Mucosa of gallbladder (tissue), 1 donor: ENCODE measurements at regions not wholly inside any gene's neighbourhood (a gene's known extent, or its start where the extent isn't known, plus 50 kb on each side); places are given as distances from the start of the nearest gene placed in this dataset.

Experiments used
- DNase-seq: peaks from one replicate; pipeline ENCODE4 v3.0.0-alpha.2; 2020; ENCODE audit warnings: low spot score
- donor health status: DM: no; HTN: no; CAD: no.

GRCh38 chr9:25613709-25614108 lies 64.5 kb downstream of the TUSC1 start:
- no peak for DNase-seq

GRCh38 chr9:25603106-25603505 lies 75.1 kb downstream of the TUSC1 start:
- no peak for DNase-seq

GRCh38 chr9:25602400-25603044 lies 75.7 kb downstream of the TUSC1 start:
- peak; percentile 13 for DNase-seq

GRCh38 chr9:25600501-25600900 lies 77.7 kb downstream of the TUSC1 start:
- DNase-seq = no peak

GRCh38 chr9:25584611-25585010 lies 93.6 kb downstream of the TUSC1 start:
- no peak for DNase-seq

DNA sequence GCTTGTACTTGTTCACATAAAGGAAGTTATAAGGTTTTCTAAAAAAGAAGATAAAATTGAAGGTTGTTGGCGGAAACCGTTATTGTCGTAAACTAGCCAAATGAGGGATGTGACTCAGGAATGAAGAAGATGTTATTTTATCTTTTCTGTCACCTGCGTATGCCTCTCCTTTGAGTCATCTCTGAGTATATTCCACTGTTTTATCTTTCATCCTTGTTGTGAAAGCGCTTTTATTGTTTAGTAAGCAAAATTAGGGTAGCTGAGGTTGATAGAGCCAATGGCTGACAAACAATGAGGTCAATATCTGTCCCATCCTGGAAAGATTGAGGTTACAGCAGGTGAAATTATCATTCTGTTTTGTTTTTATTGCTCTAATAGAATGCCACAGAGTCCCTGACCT lies 105.0 kb downstream of the TUSC1 start:
- no peak for DNase-seq

DNA sequence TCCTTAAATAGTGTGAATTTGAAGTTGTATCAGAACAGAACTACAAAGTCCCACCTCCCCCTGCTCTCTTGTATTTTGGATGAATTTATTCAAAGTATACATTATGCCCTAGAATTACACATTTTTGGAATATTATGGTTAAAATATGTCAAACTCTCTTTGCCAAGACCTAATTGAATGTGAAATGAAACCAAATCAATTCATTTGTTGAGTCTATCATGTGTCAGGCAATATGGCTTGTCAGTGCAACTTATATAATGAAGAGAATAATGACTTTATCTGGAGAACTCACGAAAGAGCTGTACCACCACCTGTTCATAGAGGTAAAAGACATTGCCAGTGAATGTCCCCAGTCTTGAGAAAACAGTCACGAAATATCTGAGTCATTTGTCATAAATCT lies 106.8 kb downstream of the TUSC1 start:
- no peak for DNase-seq

DNA sequence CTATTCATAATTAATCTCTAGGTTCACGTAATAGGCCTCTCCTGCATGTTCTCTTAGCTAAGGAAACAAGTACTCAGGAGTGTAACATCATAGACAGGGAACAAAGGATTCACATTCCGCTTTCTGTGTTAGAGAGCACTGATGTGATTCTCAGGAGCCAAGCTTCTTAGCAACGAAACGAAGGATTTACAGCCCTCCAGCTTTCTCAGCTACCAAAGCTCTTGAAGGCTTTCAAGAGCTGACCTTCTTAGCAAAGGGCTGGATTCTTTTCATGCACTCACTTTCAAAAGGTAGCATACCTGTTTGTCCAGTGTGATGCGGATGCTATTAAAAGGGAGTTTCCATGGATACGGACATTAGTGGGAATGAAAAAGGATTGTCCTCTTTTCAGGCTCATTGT lies 107.4 kb downstream of the TUSC1 start:
- DNase-seq = no peak

GRCh38 chr9:25562101-25562500 lies 116.1 kb downstream of the TUSC1 start:
- no peak for DNase-seq

DNA sequence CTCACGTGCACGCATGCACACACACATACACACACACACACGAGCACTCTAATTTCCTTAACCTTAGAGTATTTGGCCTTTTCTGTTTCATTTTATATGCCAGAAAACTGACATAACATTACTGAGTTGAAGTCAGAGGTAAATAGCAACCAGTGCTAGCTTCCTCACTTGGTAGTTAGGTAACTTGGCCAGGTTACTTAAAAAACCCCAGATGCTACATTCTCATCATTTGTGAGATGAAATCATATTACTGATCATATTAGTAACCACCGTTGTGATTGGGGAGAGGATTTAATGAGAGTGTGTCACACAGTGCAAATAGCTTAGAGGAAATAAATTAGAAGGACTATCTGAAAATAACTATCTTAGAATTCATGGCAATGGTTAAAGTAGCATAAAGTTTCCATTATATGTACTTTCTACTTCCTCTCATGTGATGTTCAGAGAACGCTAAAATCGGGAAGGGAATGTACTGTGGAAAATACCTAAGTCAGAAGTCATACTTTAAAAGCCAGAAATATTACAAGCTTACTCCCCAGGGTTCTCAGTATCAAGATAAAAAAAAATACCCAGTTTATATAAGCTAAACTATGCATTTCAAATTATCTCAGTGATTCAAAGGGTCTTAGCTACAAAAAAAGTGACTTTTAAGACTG lies 120.5 kb downstream of the TUSC1 start:
- no peak for DNase-seq

GRCh38 chr9:25556540-25556939 lies 121.7 kb downstream of the TUSC1 start:
- DNase-seq = no peak

DNA sequence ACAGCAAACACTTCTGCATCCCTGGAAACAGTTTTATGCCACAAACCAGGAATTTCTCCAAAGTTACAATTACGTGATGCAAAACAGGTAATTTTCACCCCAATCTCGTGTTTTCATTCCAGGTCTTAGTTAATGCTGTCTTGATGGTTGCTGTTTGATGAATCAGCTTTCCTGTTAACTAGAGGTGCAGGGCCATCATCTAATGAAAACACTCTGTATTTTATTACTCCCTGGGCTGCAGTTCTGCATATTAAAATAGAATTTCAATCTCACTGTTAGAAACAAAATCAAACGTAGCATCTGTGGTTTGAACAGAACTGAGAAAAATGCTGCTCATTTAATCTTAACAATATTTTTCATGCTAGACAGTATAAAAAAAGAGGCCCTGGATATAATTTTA lies 129.4 kb downstream of the TUSC1 start:
- no peak for DNase-seq

DNA sequence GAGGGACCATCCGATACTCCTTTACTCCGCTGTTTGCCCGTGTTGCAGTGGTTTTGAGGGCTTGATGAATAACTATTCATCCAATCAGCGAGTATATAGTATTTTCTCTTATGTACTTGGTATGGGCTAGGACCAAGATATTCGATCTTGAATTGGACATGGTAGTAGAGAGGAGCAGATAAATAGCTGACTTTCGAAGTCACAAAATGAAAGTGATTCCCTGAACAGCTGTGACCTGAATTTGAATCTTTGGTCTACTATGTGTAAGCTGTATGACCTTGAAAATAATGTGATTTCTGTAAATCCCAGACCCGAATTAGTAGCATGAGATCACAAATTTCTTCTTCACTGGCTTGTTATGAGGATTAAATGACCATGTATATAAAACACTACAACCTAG lies 134.4 kb downstream of the TUSC1 start:
- no peak for DNase-seq

DNA sequence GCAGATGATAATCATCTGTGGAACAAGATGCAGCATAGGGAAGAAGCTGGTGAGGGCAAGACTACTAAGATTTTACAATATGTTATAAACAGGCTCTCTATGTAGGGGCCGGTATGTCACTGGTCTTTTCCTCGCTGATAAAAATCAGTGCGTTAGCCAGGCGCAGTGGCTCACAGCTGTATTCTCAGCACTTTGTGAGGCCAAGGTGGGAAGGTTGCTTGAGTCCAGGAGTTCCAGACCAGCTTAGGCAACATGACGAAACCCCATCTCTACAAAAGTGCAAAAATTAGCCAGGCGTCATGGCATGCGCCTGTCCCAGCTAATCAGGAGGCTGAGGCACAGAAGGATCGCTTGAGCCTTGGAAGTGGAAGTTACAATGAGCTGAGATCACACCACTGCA lies 135.9 kb downstream of the TUSC1 start:
- DNase-seq = no peak

GRCh38 chr9:25537808-25538207 lies 140.4 kb downstream of the TUSC1 start:
- DNase-seq = no peak

DNA sequence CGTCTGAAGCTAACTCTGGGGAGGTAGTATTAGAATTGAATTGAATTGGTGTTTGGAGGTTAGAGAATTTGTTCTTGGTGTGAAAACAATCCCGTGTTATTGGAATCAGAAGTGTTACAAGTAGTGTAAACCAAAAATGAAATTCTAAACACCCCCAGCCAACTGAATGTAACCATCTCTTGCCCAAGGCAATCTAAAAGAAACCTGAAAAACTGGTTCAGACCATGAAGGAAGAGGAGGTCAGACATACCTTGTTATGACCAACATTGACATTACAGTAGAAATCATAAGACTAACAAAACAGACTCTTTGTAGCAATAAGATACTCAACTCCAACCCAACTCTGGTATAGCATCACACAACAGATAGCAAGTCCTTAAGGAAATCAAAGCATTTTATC lies 159.0 kb downstream of the TUSC1 start:
- DNase-seq = no peak

DNA sequence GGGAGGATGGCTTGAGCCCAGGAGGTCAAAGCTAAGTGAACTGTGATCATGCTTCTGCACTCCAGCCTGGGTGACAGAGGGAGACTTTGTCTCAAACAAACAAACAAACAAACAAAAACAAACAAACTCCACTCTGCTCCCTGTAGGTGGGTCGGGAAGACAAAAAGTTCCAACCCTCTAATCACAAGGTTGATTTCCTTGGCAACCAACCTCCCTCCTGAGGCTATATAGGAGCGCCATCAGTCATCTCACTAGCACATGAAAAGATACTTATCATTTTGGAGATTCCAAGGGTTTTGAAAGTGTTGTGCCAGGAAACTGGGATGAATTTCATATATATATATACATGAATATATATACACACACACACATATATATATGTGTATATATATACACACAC lies 160.5 kb downstream of the TUSC1 start:
- DNase-seq = no peak

DNA sequence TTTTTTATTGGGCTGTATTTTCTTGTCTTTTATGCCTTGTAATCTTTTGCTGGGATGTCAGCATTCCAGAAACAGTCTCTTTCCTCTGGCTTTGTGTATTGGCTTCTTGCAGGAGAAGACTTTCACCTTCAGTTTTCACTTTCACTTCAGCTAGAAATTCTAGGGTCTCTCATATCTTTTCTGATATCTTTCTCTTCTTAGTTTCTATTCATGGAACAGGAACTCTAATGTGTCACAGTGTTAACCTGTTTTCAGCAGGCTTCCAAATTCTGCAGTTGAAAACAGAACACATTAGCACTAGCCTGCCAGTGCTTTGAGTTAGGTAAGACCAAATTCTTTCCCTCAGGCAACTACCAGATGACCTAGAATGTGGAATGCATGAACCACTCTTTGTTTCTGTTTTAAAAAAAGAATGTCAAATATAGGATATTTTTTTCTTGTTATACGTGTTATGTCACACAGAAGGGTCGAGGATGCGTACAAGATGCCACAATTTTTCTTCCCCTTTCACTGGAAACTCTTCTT lies 164.7 kb downstream of the TUSC1 start:
- no peak for DNase-seq

DNA sequence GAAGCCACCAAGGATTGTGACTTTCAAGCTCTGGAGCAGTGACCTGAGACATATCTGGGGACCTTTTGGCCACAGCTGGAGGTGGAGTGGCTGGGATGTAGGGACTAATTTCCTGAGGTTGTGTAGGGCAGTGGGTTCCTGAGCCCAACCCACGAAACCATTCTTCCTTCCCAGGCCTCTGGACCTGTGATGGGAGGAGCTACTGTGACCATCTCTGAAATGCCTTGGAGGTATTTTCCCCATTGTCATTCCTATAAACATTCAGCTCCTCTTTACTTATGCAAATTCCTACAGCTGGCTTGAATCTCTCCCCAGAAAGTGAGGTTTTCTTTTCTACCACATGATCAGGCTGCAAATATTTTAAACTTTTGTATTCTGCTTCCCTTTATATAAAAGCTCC lies 172.6 kb downstream of the TUSC1 start:
- DNase-seq = no peak

GRCh38 chr9:25481372-25481771 lies 196.9 kb downstream of the TUSC1 start:
- no peak for DNase-seq

- no peak for DNase-seq
Measured at GRCh38 chr9:25480696-25481095, 197.5 kb downstream of the TUSC1 start.

- no peak for DNase-seq
Measured at GRCh38 chr9:25472681-25473080, 205.6 kb downstream of the TUSC1 start.

DNA sequence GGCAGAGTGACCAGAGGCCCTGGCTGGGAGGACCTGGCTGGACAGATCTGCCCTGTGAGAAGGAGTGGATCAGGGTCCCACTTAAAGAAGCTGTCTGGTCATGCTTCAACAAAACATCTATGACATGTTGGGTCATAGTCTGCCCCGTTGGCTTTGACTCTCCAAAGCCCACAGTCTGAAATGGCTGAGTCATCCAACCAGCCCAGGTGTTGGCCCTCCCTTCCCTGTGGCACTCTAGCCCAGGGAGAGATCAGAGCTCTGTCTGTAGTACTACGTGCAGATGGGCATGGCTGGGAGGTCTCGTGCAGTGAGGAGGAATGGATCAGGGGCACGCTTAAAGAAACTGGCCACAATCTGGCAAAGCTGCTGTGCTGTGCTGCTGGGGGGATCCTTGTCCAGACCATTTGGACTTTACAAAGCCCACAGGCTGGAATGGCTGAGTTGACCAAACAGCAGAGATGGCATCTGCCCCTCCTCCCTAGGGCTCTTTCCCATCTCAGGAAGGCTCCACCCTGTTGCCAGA lies 206.1 kb downstream of the TUSC1 start:
- DNase-seq = no peak
